Sigmoid colon (tissue), 6 donors: ENCODE measurements at regions not wholly inside any gene's neighbourhood (a gene's known extent, or its start where the extent isn't known, plus 50 kb on each side); places are given as distances from the start of the nearest gene placed in this dataset.

Experiments
- DNase-seq: peaks from one replicate; pipeline ENCODE4 v3.0.0-alpha.2; 2019
- H3K27ac ChIP-seq, 4 donors: fragments of 200-600 bp; sonication (generic); one replicate each; pipeline ENCODE4 v1.5.1; 2016 to 2019; ENCODE audit warnings: mild to moderate bottlenecking in 1 of 4
- H3K27me3 ChIP-seq, 3 donors: fragments of 200-600 bp; sonication (generic); one replicate each; pipeline ENCODE4 v1.5.1; 2019; ENCODE audit warnings: mild to moderate bottlenecking in 1 of 3
- H3K36me3 ChIP-seq, 4 donors: fragments of 200-600 bp; sonication (generic); one replicate each; pipeline ENCODE4 v1.5.1; 2016 to 2019
- H3K4me1 ChIP-seq, 4 donors: fragments of 200-600 bp; sonication (generic); one replicate each; pipeline ENCODE4 v1.5.1; 2017 to 2019
- H3K4me3 ChIP-seq, 4 donors: fragments of 200-600 bp; sonication (generic); one replicate each; pipeline ENCODE4 v1.5.1; 2017 to 2019; ENCODE audit warnings: mild to moderate bottlenecking in 2 of 4, moderate library complexity in 1 of 4
- H3K9me3 ChIP-seq, 4 donors: fragments of 200-600 bp in 3 of 4; sonication (generic) in 3 of 4; one replicate each; pipeline versions ENCODE4 v1.5.1 to v1.6.1; 2013 to 2019
- CTCF ChIP-seq, 4 experiments: fragments of 450-650 bp in 3 of 4; fragments of 200-600 bp in 1 of 4; IDR thresholded peaks; one replicate each; pipeline ENCODE4 v1.5.1; 2016 to 2019; ENCODE audit warnings: antibody characterized with exemption in 4 of 4, mild to moderate bottlenecking in 3 of 4, moderate library complexity in 2 of 4
- EP300 ChIP-seq, 4 donors: sonication (generic); formaldehyde crosslinking; IDR thresholded peaks; one replicate each; pipeline ENCODE4 v1.6.1; 2017; ENCODE audit warnings: antibody characterized with exemption in 4 of 4
- POLR2A ChIP-seq, 2 donors: fragments of 450-650 bp; IDR thresholded peaks; one replicate each; pipeline ENCODE4 v1.6.1; 2016; ENCODE audit warnings: antibody characterized with exemption in 2 of 2, mild to moderate bottlenecking in 2 of 2, moderate library complexity in 2 of 2
- POLR2AphosphoS5 ChIP-seq, 4 donors: sonication (generic); formaldehyde crosslinking; IDR thresholded peaks; one replicate each; pipeline ENCODE4 v1.6.1; 2017; ENCODE audit warnings: antibody characterized with exemption in 4 of 4
- WGBS, 2 donors: extraction: QIAGEN DNeasy Blood & Tissue Kit; methylation state at CpG; one replicate each; pipeline ENCODE4 v1.1.7; 2013; 5-methylcytosine and 5-hydroxymethylcytosine counted together
- intact Hi-C: fragments of 100-400 bp; cut with DNase I; formaldehyde crosslinking; loops from one replicate; pipeline ENCODE4 v1.15.1; 2023
- donor health status: healthy with polysubstance abuse.
- donor health status: healthy.

DNA sequence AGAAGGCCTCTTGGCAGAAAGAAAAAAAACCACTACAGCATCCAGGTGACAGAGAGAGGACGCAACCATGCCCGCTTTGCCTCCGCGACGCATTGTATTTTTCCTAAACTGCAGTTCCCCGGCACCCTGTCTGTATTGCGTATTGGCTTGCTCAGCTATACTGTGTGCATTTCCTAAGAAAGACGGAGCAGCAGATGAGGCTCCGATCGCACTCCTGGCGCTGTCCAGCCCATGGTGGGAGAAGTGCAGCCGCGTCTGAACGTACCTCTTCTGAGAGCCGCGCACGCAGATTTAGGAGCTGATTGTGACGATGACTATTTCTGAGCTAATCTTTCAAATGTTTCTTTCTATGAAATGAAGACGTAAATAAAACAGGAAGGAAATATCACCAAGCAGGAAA, 366.5 kb downstream of the IRX1 start:
- 92 to 93% methylated on average over 19 of the region's 19 CpGs for WGBS, 2 donors
- Histone ChIP-seq H3K36me3 (no peaks in the 10 kb centered on the region), H3K4me3 (no peak overlapping the region), H3K27me3 (no peaks in the 10 kb centered on the region), H3K4me1 (no peaks in the 10 kb centered on the region), H3K9me3 (no peaks in the 10 kb centered on the region), H3K27ac (no peak overlapping the region)
- intact Hi-C loops = no loop called here
- no peak for DNase-seq
- TF ChIP-seq EP300 (IDR thresholded peaks at IDR 0.05) (no peak), POLR2A (IDR thresholded peaks at IDR 0.05) (no peak), POLR2AphosphoS5 (IDR thresholded peaks at IDR 0.05) (no peak), CTCF (IDR thresholded peaks at IDR 0.05) (no peak)

GRCh38 chr5:3963652-3964051, 368.0 kb downstream of the IRX1 start:
- TF ChIP-seq POLR2AphosphoS5 (IDR thresholded peaks at IDR 0.05) = no peak
- TF ChIP-seq POLR2A (IDR thresholded peaks at IDR 0.05) = no peak
- no peak for TF ChIP-seq EP300 (IDR thresholded peaks at IDR 0.05)
- TF ChIP-seq CTCF (IDR thresholded peaks at IDR 0.05) = no peak
- Histone ChIP-seq H3K27me3 (no peaks in the 10 kb centered on the region), H3K27ac (no peak overlapping the region), H3K4me3 (no peak overlapping the region), H3K36me3 (no peaks in the 10 kb centered on the region), H3K4me1 (no peaks in the 10 kb centered on the region), H3K9me3 (peaks cover 0 to 3% (median 0%) of the 10 kb centered on the region in 4 donors)
- intact Hi-C loops = no loop called here
- WGBS, 2 donors = 80 to 91% methylated on average over 1 of the region's 1 CpG
- no peak for DNase-seq

- TF ChIP-seq POLR2AphosphoS5 (IDR thresholded peaks at IDR 0.05) (no peak), CTCF (IDR thresholded peaks at IDR 0.05) (no peak), EP300 (IDR thresholded peaks at IDR 0.05) (no peak), POLR2A (IDR thresholded peaks at IDR 0.05) (no peak)
These were observed 384.5 kb downstream of the IRX1 start for GRCh38 chr5:3980156-3980555.

GRCh38 chr5:3987867-3988266, 392.2 kb downstream of the IRX1 start:
- no peak for DNase-seq
- no peaks in the 10 kb centered on the region for H3K36me3 ChIP-seq
- 92 to 93% methylated on average over 4 of the region's 4 CpGs for WGBS, 2 donors
- intact Hi-C loops = no loop called here
- H3K4me1 ChIP-seq = no peaks in the 10 kb centered on the region
- H3K9me3 ChIP-seq = peaks cover 0 to 10% (median under 1%) of the 10 kb centered on the region in 4 donors
- no peak overlapping the region for H3K27ac ChIP-seq
- TF ChIP-seq POLR2A (IDR thresholded peaks at IDR 0.05) (no peak), POLR2AphosphoS5 (IDR thresholded peaks at IDR 0.05) (no peak), EP300 (IDR thresholded peaks at IDR 0.05) (no peak), CTCF (IDR thresholded peaks at IDR 0.05) (no peak)
- no peak overlapping the region for H3K4me3 ChIP-seq
- H3K27me3 ChIP-seq = no peaks in the 10 kb centered on the region

More at GRCh38 chr5:3980156-3980555, 384.5 kb downstream of the IRX1 start:
- H3K27me3 ChIP-seq = no peaks in the 10 kb centered on the region
- no peaks in the 10 kb centered on the region for H3K36me3 ChIP-seq
- no peak overlapping the region for H3K4me3 ChIP-seq
- DNase-seq = no peak
- WGBS, 2 donors = 61% methylated on average over 6 of the region's 6 CpGs
- intact Hi-C loops = no loop called here
- H3K4me1 ChIP-seq = no peaks in the 10 kb centered on the region
- no peak overlapping the region for H3K27ac ChIP-seq
- no peaks in the 10 kb centered on the region for H3K9me3 ChIP-seq

GRCh38 chr5:3993856-3994473, 398.3 kb downstream of the IRX1 start:
- WGBS, 2 donors = 79 to 80% methylated on average over 14 of the region's 14 CpGs
- Histone ChIP-seq H3K27ac (no peak overlapping the region), H3K9me3 (peaks cover 0 to 15% (median under 1%) of the 10 kb centered on the region in 4 donors), H3K4me3 (no peak overlapping the region), H3K27me3 (no peaks in the 10 kb centered on the region), H3K36me3 (no peaks in the 10 kb centered on the region), H3K4me1 (no peaks in the 10 kb centered on the region)
- TF ChIP-seq CTCF (IDR thresholded peaks at IDR 0.05) = no peak
- TF ChIP-seq EP300 (IDR thresholded peaks at IDR 0.05) = no peak
- no peak for TF ChIP-seq POLR2A (IDR thresholded peaks at IDR 0.05)
- intact Hi-C loops = no loop called here
- DNase-seq = no peak
